H1 (cell line): ENCODE measurements at regions not wholly inside any gene's neighbourhood (a gene's known extent, or its start where the extent isn't known, plus 50 kb on each side); places are given as distances from the start of the nearest gene placed in this dataset.

Experiments
- GTF2F1 ChIP-seq: IDR thresholded peaks from 2 replicates; pipeline ENCODE4 v1.6.1; 2012; ENCODE audit warnings: low read depth, low read length, improper control_type of control experiment, borderline replicate concordance
- PHF8 ChIP-seq: fragments of 200-600 bp; sonication (generic); conservative IDR thresholded peaks from 2 replicates; pipeline ENCODE4 v1.7.1; 2012; ENCODE audit warnings: low read depth, mild to moderate bottlenecking, inconsistent platforms, low read length, moderate library complexity
- RFX5 ChIP-seq: IDR thresholded peaks from 2 replicates; pipeline ENCODE4 v1.6.1; 2011; ENCODE audit warnings: low read depth, low read length, improper control_type of control experiment, borderline replicate concordance
- RNF2 ChIP-seq: fragments of 200-900, 300-1000 bp; sonication (generic); IDR thresholded peaks from 2 replicates; pipeline ENCODE4 v1.7.1; 2016; ENCODE audit warnings: borderline replicate concordance, low read depth, mild to moderate bottlenecking, antibody characterized with exemption, low read length; ENCODE audit not compliant: poor library complexity, severe bottlenecking; ENCODE audit errors: missing control alignments
- RXRA ChIP-seq: IDR thresholded peaks from 2 replicates; pipeline ENCODE4 v1.6.1; 2011; ENCODE audit warnings: low read depth, mild to moderate bottlenecking, low read length, moderate library complexity; ENCODE audit not compliant: insufficient read depth
- SIN3A ChIP-seq, 2 experiments: IDR thresholded peaks in 1 of 2; conservative IDR thresholded peaks in 1 of 2; 2 replicates each; pipeline ENCODE4 v1.6.1; 2011 to 2012; ENCODE audit warnings: low read length in 2 of 2, improper control_type of control experiment in 1 of 2, low read depth in 1 of 2, mild to moderate bottlenecking in 1 of 2
- SP4 ChIP-seq: IDR thresholded peaks from 2 replicates; pipeline ENCODE4 v1.6.1; 2012; ENCODE audit warnings: low read length, inconsistent platforms
- YY1 ChIP-seq: IDR thresholded peaks from 2 replicates; pipeline ENCODE4 v1.6.1; 2011; ENCODE audit warnings: low read depth, mild to moderate bottlenecking, low read length
- TF ChIP-seq, protein P1 (sequence below), 3 experiments: IDR thresholded peaks; 1 replicate in 2 of 3; 2 replicates in 1 of 3; pipeline versions ENCODE4 v1.5.1 to v1.6.1; 2011; ENCODE audit warnings: low read length in 3 of 3, mild to moderate bottlenecking in 3 of 3, inconsistent platforms in 2 of 3, low read depth in 1 of 3, moderate library complexity in 1 of 3; ENCODE audit not compliant: insufficient read depth in 1 of 3; ENCODE audit errors: control extremely low read depth in 1 of 3
- TF ChIP-seq, protein P2 (sequence below): IDR thresholded peaks from 2 replicates; pipeline ENCODE4 v1.6.1; 2012; ENCODE audit warnings: inconsistent platforms

DNA sequence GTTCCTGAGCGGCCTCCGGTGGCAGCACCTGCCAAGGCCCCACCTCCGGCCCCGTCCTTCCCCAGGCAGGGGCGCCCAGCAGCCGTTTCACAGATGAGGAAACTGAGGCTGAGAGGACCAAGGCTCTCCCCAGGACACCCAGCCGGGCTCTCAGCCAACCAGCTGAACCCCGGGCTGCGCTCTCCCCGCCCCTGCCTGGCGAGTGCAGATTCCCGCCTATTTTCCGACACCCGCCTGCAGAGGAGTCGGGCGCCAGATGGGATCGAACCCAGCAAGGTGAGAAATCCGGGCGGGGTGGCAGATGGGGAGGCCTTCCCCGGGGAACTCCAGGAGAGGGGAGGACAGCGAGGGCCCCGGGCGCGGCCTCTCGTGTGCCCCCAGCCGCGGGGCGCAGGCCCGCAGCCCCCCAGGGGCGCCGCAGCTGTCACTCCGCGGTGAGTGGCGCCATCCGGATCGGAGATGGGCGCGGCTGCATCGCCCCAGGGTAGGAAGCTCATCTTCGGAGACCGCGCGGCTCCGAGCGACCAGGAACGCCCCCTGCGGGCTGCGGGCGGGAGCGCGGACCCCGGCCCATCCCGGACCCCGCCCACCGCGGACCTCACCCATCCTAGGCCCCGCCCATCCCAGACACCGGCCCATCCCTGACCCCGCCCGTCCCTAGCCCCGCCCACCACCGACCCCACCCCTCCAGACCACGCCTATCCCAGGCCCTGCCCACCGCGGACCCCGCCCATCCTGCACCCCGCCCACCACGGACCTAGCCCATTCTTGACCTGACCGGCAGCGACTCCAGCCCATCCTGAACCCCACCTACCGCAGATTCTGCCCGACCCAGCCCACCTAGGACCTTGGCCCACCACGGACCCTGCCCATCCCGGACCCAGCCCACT, 90.3 kb downstream of the MICALL2 start (continued):
- TF ChIP-seq, protein P1, sequence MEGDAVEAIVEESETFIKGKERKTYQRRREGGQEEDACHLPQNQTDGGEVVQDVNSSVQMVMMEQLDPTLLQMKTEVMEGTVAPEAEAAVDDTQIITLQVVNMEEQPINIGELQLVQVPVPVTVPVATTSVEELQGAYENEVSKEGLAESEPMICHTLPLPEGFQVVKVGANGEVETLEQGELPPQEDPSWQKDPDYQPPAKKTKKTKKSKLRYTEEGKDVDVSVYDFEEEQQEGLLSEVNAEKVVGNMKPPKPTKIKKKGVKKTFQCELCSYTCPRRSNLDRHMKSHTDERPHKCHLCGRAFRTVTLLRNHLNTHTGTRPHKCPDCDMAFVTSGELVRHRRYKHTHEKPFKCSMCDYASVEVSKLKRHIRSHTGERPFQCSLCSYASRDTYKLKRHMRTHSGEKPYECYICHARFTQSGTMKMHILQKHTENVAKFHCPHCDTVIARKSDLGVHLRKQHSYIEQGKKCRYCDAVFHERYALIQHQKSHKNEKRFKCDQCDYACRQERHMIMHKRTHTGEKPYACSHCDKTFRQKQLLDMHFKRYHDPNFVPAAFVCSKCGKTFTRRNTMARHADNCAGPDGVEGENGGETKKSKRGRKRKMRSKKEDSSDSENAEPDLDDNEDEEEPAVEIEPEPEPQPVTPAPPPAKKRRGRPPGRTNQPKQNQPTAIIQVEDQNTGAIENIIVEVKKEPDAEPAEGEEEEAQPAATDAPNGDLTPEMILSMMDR (IDR thresholded peaks at IDR 0.05; ENCODE audit: control extremely low read depth in 1 of 3, insufficient read depth in 1 of 3, low read depth in 1 of 3, low read length in 3 of 3): peak in 2 of 3 experiments; percentile 66 to 68; a peak in 3 of 4 replicates
- peak; percentile 40; the same call in 1 of the 2 replicates for TF ChIP-seq YY1
- TF ChIP-seq SIN3A (conservative IDR thresholded peaks at IDR 0.05 in 1 of 2, IDR thresholded peaks at IDR 0.05 in 1 of 2; ENCODE audit: low read depth in 1 of 2, low read length in 2 of 2): peak in 1 of 2 experiments; percentile 67; a peak in 1 of 4 replicates
- TF ChIP-seq RXRA: no peak
- TF ChIP-seq, protein P2, sequence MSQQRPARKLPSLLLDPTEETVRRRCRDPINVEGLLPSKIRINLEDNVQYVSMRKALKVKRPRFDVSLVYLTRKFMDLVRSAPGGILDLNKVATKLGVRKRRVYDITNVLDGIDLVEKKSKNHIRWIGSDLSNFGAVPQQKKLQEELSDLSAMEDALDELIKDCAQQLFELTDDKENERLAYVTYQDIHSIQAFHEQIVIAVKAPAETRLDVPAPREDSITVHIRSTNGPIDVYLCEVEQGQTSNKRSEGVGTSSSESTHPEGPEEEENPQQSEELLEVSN: peak; percentile 99
- 0 out of 2 replicates have a peak, but pooled peaks have one; percentile 31 for TF ChIP-seq SP4
- no peak for TF ChIP-seq RFX5
- 0 out of 2 replicates have a peak, but pooled peaks have one; percentile 36 for TF ChIP-seq PHF8
- TF ChIP-seq RNF2: peak; percentile 36
- TF ChIP-seq GTF2F1: no peak
